ENCODE measurements at regions not wholly inside any gene's neighbourhood (a gene's known extent, or its start where the extent isn't known, plus 50 kb on each side); places are given as distances from the start of the nearest gene placed in this dataset.

DNA sequence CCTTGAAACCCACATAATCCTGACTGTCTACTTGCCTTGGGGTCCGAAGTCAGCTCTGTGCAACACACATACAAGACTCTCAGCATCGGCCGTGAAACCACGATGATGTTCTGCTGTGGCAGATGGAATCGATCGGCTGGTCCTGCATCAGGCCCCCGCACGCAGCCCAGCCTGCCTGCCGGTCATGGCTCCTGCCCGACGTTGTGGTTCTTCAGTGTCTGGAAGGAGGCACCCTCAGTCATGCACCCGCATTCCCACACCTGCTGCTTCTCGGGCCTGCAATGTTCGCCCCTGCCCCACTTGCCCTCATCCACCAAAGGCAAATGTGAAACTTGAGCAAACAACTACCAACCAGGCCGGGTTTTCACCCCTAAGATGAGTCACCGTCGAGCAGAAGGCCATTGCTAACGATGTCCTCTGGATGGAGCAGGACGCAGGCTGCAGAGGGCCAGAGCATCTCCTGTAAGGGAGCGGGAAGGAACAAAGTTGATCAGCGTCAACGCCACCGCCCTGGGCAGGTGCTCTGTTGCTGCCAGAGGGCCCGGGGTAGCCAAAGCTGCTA lies 128.9 kb upstream of the PDE10A start:
- TF ChIP-seq, protein P1, sequence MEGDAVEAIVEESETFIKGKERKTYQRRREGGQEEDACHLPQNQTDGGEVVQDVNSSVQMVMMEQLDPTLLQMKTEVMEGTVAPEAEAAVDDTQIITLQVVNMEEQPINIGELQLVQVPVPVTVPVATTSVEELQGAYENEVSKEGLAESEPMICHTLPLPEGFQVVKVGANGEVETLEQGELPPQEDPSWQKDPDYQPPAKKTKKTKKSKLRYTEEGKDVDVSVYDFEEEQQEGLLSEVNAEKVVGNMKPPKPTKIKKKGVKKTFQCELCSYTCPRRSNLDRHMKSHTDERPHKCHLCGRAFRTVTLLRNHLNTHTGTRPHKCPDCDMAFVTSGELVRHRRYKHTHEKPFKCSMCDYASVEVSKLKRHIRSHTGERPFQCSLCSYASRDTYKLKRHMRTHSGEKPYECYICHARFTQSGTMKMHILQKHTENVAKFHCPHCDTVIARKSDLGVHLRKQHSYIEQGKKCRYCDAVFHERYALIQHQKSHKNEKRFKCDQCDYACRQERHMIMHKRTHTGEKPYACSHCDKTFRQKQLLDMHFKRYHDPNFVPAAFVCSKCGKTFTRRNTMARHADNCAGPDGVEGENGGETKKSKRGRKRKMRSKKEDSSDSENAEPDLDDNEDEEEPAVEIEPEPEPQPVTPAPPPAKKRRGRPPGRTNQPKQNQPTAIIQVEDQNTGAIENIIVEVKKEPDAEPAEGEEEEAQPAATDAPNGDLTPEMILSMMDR (conservative IDR thresholded peaks at IDR 0.05; ENCODE audit: low read length), result no peak
- TF ChIP-seq EZH2phosphoT487 (IDR thresholded peaks at IDR 0.05; ENCODE audit: borderline replicate concordance), result no peak
